NT2/D1 (cell line): ENCODE measurements at regions not wholly inside any gene's neighbourhood (a gene's known extent, or its start where the extent isn't known, plus 50 kb on each side); places are given as distances from the start of the nearest gene placed in this dataset.

Source experiments
- SUZ12 ChIP-seq: IDR thresholded peaks from 2 replicates; pipeline ENCODE4 v1.6.1; 2011; ENCODE audit not compliant: insufficient read length, insufficient read depth; ENCODE audit errors: extremely low read depth
- ZNF274 ChIP-seq: IDR thresholded peaks from 2 replicates; pipeline ENCODE4 v1.6.1; 2011; ENCODE audit warnings: mild to moderate bottlenecking, low read depth, low read length

GRCh38 chr14:87102811-87103378, 890.1 kb downstream of the GALC start:
- TF ChIP-seq ZNF274 (no peak), SUZ12 (no peak)
